ENCODE measurements at regions not wholly inside any gene's neighbourhood (a gene's known extent, or its start where the extent isn't known, plus 50 kb on each side); places are given as distances from the start of the nearest gene placed in this dataset.

DNA sequence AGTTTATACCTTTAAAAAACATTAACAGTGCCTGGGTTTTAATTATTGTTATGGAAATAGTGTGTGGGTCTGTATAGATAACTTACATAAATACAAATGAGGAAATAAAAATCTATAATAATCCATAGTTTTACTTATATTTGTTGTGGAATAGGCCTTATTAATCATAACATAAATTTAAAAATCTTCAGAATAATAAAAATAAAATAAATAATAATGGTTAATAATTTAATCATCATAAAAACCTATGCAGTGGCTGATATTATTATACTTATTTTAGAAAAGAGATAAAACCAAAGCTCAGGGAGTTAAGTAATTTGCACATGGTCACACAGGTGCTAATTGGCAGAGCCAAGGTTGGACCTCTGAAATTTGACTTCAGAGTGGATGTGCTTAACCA, 785.3 kb upstream of the SEMA6A start:
- TF ChIP-seq, protein P1, sequence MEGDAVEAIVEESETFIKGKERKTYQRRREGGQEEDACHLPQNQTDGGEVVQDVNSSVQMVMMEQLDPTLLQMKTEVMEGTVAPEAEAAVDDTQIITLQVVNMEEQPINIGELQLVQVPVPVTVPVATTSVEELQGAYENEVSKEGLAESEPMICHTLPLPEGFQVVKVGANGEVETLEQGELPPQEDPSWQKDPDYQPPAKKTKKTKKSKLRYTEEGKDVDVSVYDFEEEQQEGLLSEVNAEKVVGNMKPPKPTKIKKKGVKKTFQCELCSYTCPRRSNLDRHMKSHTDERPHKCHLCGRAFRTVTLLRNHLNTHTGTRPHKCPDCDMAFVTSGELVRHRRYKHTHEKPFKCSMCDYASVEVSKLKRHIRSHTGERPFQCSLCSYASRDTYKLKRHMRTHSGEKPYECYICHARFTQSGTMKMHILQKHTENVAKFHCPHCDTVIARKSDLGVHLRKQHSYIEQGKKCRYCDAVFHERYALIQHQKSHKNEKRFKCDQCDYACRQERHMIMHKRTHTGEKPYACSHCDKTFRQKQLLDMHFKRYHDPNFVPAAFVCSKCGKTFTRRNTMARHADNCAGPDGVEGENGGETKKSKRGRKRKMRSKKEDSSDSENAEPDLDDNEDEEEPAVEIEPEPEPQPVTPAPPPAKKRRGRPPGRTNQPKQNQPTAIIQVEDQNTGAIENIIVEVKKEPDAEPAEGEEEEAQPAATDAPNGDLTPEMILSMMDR (IDR thresholded peaks at IDR 0.05) = no peak
- TF ChIP-seq POLR2A (IDR thresholded peaks at IDR 0.05) = no peak

Measured in thyroid gland (tissue), 4 donors.